ENCODE measurements at regions not wholly inside any gene's neighbourhood (a gene's known extent, or its start where the extent isn't known, plus 50 kb on each side); places are given as distances from the start of the nearest gene placed in this dataset.

DNA sequence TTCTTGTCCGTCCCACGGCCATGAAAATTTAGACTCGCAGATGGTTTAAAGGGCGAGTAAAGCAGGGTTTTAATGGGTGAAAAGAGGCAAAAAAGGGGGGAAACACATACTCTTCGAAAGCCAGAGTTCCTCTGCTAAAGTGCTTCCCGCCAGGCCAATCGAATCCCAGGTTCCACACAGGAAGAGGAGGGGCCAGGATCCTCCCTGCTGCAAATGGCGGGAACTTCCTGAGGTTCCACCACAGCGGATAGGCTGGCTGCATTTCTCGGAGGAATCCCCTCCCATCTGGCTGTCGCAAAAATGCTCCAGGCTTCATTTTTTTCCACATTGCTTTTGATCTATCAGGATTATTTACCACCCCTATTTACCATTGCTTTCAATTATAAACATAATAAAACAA, 670.1 kb upstream of the CA10 start:
- Histone ChIP-seq H2AFZ (ENCODE audit: low read length) (no peak overlapping the region), H3K4me3 (replicated peaks in 1 of 3; ENCODE audit: insufficient read depth in 1 of 3, low read depth in 2 of 3, low read length in 3 of 3) (no peak overlapping the region), H3K79me2 (ENCODE audit: insufficient read depth, low read length) (no peaks in the 10 kb centered on the region), H3K4me1 (ENCODE audit: insufficient read depth, low read length) (peaks cover 37% of the 10 kb centered on the region), H3K27me3 (ENCODE audit: control insufficient read depth in 1 of 2, insufficient read depth in 2 of 2, low read length in 2 of 2) (no peaks in the 10 kb centered on the region), H3K9me3 (ENCODE audit: low read length) (peaks cover 80% of the 10 kb centered on the region), H3K4me2 (ENCODE audit: low read depth, low read length) (no peak overlapping the region), H3K9ac (ENCODE audit: insufficient read depth, low read depth, low read length) (no peak overlapping the region), H3K27ac (ENCODE audit: extremely low read length, insufficient read depth, low read length) (no peak overlapping the region), H4K20me1 (ENCODE audit: insufficient read depth, low read length) (no peaks in the 10 kb centered on the region), H3K36me3 (replicated peaks in 1 of 2; ENCODE audit: control insufficient read depth in 1 of 2, insufficient read depth in 2 of 2, low read length in 2 of 2) (no peaks in the 10 kb centered on the region)
- intact Hi-C loops (cut with micrococcal nuclease; ENCODE audit: unreplicated experiment) (no loop called here), in situ Hi-C loops (cut with HindIII; ENCODE audit: extremely low pct_ligation_motif_present, low pct_unique_long_range_greater_than_20kb) (no loop called here)
- BruUV-seq (replicated peaks), result no TSS peak
- no peak for DNase-seq (ENCODE audit: low spot score)
- ChIA-PET POLR2A (no interaction called here), CTCF (ENCODE audit: low intra/inter-chr PET ratio, low total read pairs) (no interaction called here)
- 72% methylated on average over 11 of the region's 11 CpGs for WGBS (ENCODE audit: low lambda C conversion rate)
- no peak for FAIRE-seq
- ATAC-seq, result no peak
- TF ChIP-seq ZNF44 (CRISPR knock-in tag; IDR thresholded peaks at IDR 0.05) (no peak), SETDB1 (CRISPR knock-in tag; IDR thresholded peaks at IDR 0.05; ENCODE audit: borderline replicate concordance) (no peak), NKX3-1 (CRISPR knock-in tag; IDR thresholded peaks at IDR 0.05) (no peak), GABPA (IDR thresholded peaks at IDR 0.05; ENCODE audit: low read depth, low read length) (no peak), GABPA (CRISPR knock-in tag; IDR thresholded peaks at IDR 0.05; ENCODE audit: low read depth) (no peak), DZIP1 (CRISPR knock-in tag; IDR thresholded peaks at IDR 0.05) (no peak), JARID2 (CRISPR knock-in tag; IDR thresholded peaks at IDR 0.05; ENCODE audit: insufficient replicate concordance) (no peak), MEF2D (CRISPR knock-in tag; IDR thresholded peaks at IDR 0.05) (no peak), ZBTB34 (CRISPR knock-in tag; IDR thresholded peaks at IDR 0.05) (no peak), ZNF225 (CRISPR knock-in tag; IDR thresholded peaks at IDR 0.05) (no peak), ZNF430 (CRISPR knock-in tag; IDR thresholded peaks at IDR 0.05) (no peak), ZNF34 (CRISPR knock-in tag; IDR thresholded peaks at IDR 0.05; ENCODE audit: borderline replicate concordance) (no peak), CCDC6 (CRISPR knock-in tag; IDR thresholded peaks at IDR 0.05) (no peak)
- TF ChIP-seq, protein P1, sequence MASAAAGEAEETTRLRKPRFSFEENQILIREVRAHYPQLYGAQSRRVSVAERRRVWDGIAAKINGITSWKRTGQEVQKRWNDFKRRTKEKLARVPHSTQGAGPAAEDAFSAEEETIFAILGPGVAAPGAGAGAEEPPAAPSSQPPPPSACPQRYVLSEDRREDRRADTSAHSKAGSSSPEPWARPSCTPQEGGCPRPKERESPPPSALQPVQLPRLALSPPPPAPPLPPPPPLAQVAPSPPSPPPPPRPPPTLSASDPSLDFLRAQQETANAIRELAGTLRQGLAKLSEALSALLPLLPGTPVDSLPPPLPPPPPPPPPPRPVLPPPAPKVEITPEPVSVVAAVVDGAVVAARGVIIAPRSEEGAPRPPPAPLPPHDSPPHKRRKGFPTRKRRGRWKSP (CRISPR knock-in tag; IDR thresholded peaks at IDR 0.05), result no peak
- TF ChIP-seq, protein P2, sequence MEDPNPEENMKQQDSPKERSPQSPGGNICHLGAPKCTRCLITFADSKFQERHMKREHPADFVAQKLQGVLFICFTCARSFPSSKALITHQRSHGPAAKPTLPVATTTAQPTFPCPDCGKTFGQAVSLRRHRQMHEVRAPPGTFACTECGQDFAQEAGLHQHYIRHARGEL (CRISPR knock-in tag; IDR thresholded peaks at IDR 0.05), result no peak
- TF ChIP-seq, protein P3, sequence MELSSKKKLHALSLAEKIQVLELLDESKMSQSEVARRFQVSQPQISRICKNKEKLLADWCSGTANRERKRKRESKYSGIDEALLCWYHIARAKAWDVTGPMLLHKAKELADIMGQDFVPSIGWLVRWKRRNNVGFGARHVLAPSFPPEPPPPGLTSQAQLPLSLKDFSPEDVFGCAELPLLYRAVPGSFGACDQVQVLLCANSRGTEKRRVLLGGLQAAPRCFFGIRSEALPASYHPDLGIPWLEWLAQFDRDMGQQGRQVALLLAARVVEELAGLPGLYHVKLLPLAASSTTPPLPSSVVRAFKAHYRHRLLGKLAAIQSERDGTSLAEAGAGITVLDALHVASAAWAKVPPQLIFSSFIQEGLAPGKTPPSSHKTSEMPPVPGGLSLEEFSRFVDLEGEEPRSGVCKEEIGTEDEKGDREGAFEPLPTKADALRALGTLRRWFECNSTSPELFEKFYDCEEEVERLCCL (CRISPR knock-in tag; IDR thresholded peaks at IDR 0.05; ENCODE audit: borderline replicate concordance), result no peak

All from HepG2 (cell line).